ENCODE measurements at regions not wholly inside any gene's neighbourhood (a gene's known extent, or its start where the extent isn't known, plus 50 kb on each side); places are given as distances from the start of the nearest gene placed in this dataset.

GRCh38 chr6:108748959-108749358 is 99.3 kb upstream of the ARMC2 start:
- no peak overlapping the region for H3K9ac ChIP-seq (ENCODE audit: low read length)
- no peak overlapping the region for H3K4me2 ChIP-seq (ENCODE audit: low read length)
- TF ChIP-seq EP300 (conservative IDR thresholded peaks at IDR 0.05; ENCODE audit: poor library complexity, severe bottlenecking): no peak
- no peak for TF ChIP-seq MXI1 (conservative IDR thresholded peaks at IDR 0.05; ENCODE audit: poor library complexity, severe bottlenecking)
- TF ChIP-seq, protein P1, sequence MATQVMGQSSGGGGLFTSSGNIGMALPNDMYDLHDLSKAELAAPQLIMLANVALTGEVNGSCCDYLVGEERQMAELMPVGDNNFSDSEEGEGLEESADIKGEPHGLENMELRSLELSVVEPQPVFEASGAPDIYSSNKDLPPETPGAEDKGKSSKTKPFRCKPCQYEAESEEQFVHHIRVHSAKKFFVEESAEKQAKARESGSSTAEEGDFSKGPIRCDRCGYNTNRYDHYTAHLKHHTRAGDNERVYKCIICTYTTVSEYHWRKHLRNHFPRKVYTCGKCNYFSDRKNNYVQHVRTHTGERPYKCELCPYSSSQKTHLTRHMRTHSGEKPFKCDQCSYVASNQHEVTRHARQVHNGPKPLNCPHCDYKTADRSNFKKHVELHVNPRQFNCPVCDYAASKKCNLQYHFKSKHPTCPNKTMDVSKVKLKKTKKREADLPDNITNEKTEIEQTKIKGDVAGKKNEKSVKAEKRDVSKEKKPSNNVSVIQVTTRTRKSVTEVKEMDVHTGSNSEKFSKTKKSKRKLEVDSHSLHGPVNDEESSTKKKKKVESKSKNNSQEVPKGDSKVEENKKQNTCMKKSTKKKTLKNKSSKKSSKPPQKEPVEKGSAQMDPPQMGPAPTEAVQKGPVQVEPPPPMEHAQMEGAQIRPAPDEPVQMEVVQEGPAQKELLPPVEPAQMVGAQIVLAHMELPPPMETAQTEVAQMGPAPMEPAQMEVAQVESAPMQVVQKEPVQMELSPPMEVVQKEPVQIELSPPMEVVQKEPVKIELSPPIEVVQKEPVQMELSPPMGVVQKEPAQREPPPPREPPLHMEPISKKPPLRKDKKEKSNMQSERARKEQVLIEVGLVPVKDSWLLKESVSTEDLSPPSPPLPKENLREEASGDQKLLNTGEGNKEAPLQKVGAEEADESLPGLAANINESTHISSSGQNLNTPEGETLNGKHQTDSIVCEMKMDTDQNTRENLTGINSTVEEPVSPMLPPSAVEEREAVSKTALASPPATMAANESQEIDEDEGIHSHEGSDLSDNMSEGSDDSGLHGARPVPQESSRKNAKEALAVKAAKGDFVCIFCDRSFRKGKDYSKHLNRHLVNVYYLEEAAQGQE (IDR thresholded peaks at IDR 0.05; ENCODE audit: borderline replicate concordance): no peak
- TF ChIP-seq SMC3 (conservative IDR thresholded peaks at IDR 0.05; ENCODE audit: poor library complexity): no peak
- TF ChIP-seq, protein P2, sequence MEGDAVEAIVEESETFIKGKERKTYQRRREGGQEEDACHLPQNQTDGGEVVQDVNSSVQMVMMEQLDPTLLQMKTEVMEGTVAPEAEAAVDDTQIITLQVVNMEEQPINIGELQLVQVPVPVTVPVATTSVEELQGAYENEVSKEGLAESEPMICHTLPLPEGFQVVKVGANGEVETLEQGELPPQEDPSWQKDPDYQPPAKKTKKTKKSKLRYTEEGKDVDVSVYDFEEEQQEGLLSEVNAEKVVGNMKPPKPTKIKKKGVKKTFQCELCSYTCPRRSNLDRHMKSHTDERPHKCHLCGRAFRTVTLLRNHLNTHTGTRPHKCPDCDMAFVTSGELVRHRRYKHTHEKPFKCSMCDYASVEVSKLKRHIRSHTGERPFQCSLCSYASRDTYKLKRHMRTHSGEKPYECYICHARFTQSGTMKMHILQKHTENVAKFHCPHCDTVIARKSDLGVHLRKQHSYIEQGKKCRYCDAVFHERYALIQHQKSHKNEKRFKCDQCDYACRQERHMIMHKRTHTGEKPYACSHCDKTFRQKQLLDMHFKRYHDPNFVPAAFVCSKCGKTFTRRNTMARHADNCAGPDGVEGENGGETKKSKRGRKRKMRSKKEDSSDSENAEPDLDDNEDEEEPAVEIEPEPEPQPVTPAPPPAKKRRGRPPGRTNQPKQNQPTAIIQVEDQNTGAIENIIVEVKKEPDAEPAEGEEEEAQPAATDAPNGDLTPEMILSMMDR (IDR thresholded peaks at IDR 0.05; ENCODE audit: poor library complexity, severe bottlenecking): no peak

GRCh38 chr6:108750801-108751200 is 97.4 kb upstream of the ARMC2 start:
- H3K9ac ChIP-seq (ENCODE audit: low read length): no peak overlapping the region
- TF ChIP-seq POLR2AphosphoS5 (IDR thresholded peaks at IDR 0.05) (no peak), TAF1 (IDR thresholded peaks at IDR 0.05; ENCODE audit: low read depth) (no peak), RAD21 (conservative IDR thresholded peaks at IDR 0.05) (no peak)
- TF ChIP-seq, protein P2 (IDR thresholded peaks at IDR 0.05; ENCODE audit: poor library complexity, severe bottlenecking): no peak
- TF ChIP-seq, protein P1 (IDR thresholded peaks at IDR 0.05; ENCODE audit: borderline replicate concordance): no peak
- no peaks in the 10 kb centered on the region for H3K9me3 ChIP-seq (ENCODE audit: low read length)

More at GRCh38 chr6:108748959-108749358, 99.3 kb upstream of the ARMC2 start:
- H3K36me3 ChIP-seq (ENCODE audit: insufficient read depth, low read length): no peaks in the 10 kb centered on the region
- H4K20me1 ChIP-seq (ENCODE audit: insufficient read depth): no peaks in the 10 kb centered on the region
- no peaks in the 10 kb centered on the region for H3K9me3 ChIP-seq (ENCODE audit: low read length)
- H3K9me2 ChIP-seq (ENCODE audit: insufficient read depth, low read length): no peaks in the 10 kb centered on the region
- no peak overlapping the region for H2AFZ ChIP-seq (ENCODE audit: low read depth, low read length)
- H3K79me2 ChIP-seq (replicated peaks; ENCODE audit: insufficient read depth, low read length): no peaks in the 10 kb centered on the region
- no peaks in the 10 kb centered on the region for H3F3A ChIP-seq (ENCODE audit: insufficient read depth, low read length, poor library complexity, severe bottlenecking)
- H3K4me3 ChIP-seq (ENCODE audit: low read length): no peak overlapping the region
- H3K27me3 ChIP-seq (ENCODE audit: insufficient read depth, low read depth, low read length): no peaks in the 10 kb centered on the region
- no peak overlapping the region for H3K27ac ChIP-seq (ENCODE audit: low read length)

More at GRCh38 chr6:108750801-108751200, 97.4 kb upstream of the ARMC2 start:
- H3K27me3 ChIP-seq (ENCODE audit: insufficient read depth, low read depth, low read length): no peaks in the 10 kb centered on the region
- no peak overlapping the region for H3K4me2 ChIP-seq (ENCODE audit: low read length)
- H3K27ac ChIP-seq (ENCODE audit: low read length): no peak overlapping the region
- H3K79me2 ChIP-seq (replicated peaks; ENCODE audit: insufficient read depth, low read length): no peaks in the 10 kb centered on the region
- H4K20me1 ChIP-seq (ENCODE audit: insufficient read depth): no peaks in the 10 kb centered on the region
- H2AFZ ChIP-seq (ENCODE audit: low read depth, low read length): no peak overlapping the region
- H3K9me2 ChIP-seq (ENCODE audit: insufficient read depth, low read length): no peaks in the 10 kb centered on the region
- no peaks in the 10 kb centered on the region for H3F3A ChIP-seq (ENCODE audit: insufficient read depth, low read length, poor library complexity, severe bottlenecking)
- H3K4me3 ChIP-seq (ENCODE audit: low read length): no peak overlapping the region
- H3K36me3 ChIP-seq (ENCODE audit: insufficient read depth, low read length): no peaks in the 10 kb centered on the region

Measured in neural cell (in vitro differentiated cells).